ENCODE measurements at regions not wholly inside any gene's neighbourhood (a gene's known extent, or its start where the extent isn't known, plus 50 kb on each side); places are given as distances from the start of the nearest gene placed in this dataset.
"Not testable (repeated sequence)": the region's sequence is repeated elsewhere in the genome, so short reads cannot be mapped to it uniquely, and the experiment has no call there.

DNA sequence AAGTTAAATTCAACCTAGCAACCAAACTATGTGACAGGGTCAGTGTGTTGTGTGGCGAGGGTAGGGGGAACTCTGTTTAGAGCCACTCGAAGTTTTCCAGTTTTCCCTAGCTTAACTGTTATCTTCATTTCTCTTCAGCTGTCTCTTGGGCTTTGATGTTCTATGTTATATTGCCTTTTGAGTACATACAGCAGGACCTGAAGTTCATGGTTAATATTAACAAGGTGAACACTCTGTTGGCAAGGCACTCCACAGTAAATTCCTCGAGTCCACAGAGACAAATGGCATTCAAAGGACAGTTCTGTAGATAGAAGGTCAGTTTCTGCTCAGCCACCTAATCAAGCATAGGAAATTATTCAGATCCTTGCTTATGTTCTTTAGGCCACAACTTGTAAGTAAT, 147.9 kb upstream of the DPH6 start:
- ATAC-seq (ENCODE audit: low read depth) (no peak), DNase-seq (ENCODE audit: low spot score in 2 of 2) (no peak)
- Mint-ChIP-seq H3K27me3 (peaks cover 8% of the 10 kb centered on the region), H3K4me3 (no peak overlapping the region), H3K9me3 (no peaks in the 10 kb centered on the region), H3K4me1 (no peaks in the 10 kb centered on the region), H3K27ac (no peak overlapping the region), H3K36me3 (no peaks in the 10 kb centered on the region)

DNA sequence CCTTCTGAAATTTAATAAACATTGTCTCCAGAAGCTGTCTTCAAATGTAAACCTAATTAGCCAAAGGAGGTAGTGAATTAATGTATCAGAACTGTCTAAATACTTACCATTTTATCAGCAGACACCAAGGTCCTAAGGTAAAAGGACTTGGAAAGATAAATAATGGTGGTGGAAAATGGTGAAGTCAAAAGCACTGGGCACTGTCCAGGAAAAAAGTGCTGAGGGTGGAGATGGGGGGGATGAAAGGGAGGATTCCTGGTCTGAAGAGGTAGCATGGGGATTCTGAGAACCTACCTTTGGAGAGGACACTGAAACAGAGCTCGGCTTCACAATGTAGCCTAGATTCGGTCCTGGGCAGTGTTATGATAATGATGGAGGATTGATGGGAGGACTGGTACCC, 149.0 kb upstream of the DPH6 start:
- Mint-ChIP-seq H3K4me3 (no peak overlapping the region), H3K4me1 (no peaks in the 10 kb centered on the region), H3K36me3 (no peaks in the 10 kb centered on the region), H3K27me3 (peaks cover 6% of the 10 kb centered on the region), H3K9me3 (no peaks in the 10 kb centered on the region), H3K27ac (no peak overlapping the region)
- no peak for DNase-seq (ENCODE audit: low spot score in 2 of 2)
- no peak for ATAC-seq (ENCODE audit: low read depth)

DNA sequence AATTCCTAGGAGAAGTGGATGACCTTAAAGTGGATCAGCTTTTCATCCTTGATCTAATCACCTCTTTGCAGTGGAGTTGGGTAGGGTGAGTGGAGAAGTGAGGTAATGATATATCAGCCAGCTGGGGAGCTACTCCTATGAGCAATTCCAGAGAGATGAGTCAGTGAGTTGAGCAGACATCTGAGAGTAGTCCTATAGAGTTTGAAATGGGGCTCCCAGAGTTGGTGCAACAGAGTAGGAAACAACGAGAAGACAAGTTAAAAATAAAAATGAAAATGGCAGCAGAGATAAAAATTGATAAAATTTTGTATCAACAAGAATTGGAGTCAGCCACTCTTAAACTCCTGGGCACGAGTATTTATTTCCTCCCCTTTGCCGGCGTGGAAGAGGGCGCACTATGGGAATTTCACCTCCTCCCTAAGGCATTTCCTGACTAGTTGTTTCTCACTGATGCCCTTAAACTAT, 150.8 kb upstream of the DPH6 start:
- no peak for ATAC-seq (ENCODE audit: low read depth)
- no peak overlapping the region for H3K4me3 Mint-ChIP-seq

DNA sequence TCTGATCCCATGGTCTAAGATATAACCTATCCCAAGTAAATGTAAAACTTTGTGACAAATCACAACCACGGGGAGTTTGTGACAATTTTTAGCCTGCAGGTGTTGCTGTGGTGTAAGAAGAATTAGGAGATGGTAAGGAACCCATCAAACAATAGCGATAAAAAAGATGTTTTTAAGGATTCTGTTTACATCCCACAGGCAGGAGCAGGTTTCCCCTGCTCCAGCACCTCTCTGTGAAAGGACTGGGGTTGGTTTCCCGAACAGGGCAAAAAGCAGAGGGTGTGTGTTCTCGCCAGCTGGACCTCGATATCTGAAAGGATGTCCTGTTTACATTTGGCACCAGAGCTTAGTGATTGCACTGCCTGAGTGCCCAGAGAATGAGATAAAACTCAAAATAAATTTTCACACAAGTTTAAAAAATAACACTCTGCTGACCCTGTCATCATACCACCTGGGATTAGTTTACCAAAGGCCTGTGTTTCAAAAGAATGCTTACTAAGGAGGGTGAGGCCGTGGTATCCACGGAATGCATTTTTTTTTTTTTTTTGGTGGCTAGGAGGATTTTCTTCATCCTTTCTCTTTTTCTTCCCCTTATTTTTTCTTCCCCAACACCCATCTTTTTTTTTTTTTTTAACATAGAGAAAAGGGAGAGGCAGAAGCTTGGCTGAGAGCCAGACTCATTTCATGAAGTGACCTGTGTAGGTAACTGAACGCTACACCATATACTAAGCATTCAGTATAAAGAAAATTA, 151.8 kb upstream of the DPH6 start:
- no peaks in the 10 kb centered on the region for H3K4me1 Mint-ChIP-seq
- peaks cover 4% of the 10 kb centered on the region for H3K27me3 Mint-ChIP-seq

More for the DNA sequence above, 150.8 kb upstream of the DPH6 start:
- Mint-ChIP-seq H3K27ac (no peak overlapping the region), H3K4me1 (no peaks in the 10 kb centered on the region), H3K27me3 (peaks cover 4% of the 10 kb centered on the region), H3K36me3 (no peaks in the 10 kb centered on the region), H3K9me3 (no peaks in the 10 kb centered on the region)
- DNase-seq (ENCODE audit: low spot score in 2 of 2), result no peak

DNA sequence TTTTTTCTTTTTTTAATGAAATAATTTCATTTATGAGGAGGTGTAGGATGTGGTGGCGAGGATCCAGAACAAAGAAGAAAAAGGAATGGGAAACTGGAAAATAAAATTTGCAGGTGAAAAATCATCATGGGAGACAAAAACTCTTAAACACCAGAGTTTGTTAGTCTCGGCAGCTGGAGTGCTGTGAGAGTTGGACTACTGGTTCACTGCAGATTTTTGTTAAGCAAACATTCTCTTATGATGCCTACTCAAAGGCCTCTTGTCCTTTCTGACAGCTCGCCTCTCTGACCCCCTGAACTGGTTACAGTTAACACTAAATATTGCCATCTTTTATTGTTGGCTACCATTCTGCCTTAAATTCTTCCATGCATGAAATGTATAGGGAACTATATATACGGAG, 152.4 kb upstream of the DPH6 start:
- DNase-seq (ENCODE audit: low spot score in 2 of 2) (no peak), ATAC-seq (ENCODE audit: low read depth) (no peak)
- peaks cover 4% of the 10 kb centered on the region for H3K27me3 Mint-ChIP-seq
- no peak overlapping the region for H3K4me3 Mint-ChIP-seq
- H3K27ac Mint-ChIP-seq, result no peak overlapping the region
- H3K36me3 Mint-ChIP-seq, result no peaks in the 10 kb centered on the region
- no peaks in the 10 kb centered on the region for H3K4me1 Mint-ChIP-seq
- no peaks in the 10 kb centered on the region for H3K9me3 Mint-ChIP-seq

More for the DNA sequence above, 151.8 kb upstream of the DPH6 start:
- H3K4me3 Mint-ChIP-seq, result no peak overlapping the region
- DNase-seq (ENCODE audit: low spot score in 2 of 2), result no peak
- no peaks in the 10 kb centered on the region for H3K9me3 Mint-ChIP-seq
- H3K36me3 Mint-ChIP-seq, result no peaks in the 10 kb centered on the region
- no peak overlapping the region for H3K27ac Mint-ChIP-seq
- ATAC-seq (ENCODE audit: low read depth), result no peak

DNA sequence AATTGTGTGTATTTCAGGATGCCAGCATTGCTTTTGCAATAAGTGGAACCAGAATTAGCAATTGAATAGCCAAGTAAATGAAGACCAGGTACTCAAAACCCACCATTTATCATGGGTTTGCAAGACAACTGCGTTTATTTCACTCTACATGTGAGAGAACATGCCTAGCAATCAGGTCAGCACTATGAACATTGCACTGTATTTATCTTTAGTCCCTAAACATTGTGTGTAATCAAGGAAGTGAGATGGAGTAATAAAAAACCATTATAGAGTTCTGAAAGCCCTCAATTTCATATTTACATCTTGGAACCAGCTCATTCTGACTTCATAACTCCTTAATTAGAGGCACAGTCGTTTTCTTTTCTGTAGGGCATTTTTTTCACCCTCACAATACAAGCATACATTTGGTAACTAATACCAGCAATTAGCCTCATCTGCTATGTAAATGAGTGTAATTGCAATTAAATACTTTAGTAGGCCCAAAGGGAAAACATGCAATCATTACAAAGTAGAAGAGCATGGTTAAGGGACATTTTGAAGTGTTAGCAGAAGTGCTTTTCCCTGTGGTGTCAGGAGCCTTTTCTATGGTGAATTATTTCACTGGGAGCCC, 153.1 kb upstream of the DPH6 start:
- H3K4me3 Mint-ChIP-seq, result no peak overlapping the region
- H3K36me3 Mint-ChIP-seq, result no peaks in the 10 kb centered on the region
- no peak for ATAC-seq (ENCODE audit: low read depth)

DNA sequence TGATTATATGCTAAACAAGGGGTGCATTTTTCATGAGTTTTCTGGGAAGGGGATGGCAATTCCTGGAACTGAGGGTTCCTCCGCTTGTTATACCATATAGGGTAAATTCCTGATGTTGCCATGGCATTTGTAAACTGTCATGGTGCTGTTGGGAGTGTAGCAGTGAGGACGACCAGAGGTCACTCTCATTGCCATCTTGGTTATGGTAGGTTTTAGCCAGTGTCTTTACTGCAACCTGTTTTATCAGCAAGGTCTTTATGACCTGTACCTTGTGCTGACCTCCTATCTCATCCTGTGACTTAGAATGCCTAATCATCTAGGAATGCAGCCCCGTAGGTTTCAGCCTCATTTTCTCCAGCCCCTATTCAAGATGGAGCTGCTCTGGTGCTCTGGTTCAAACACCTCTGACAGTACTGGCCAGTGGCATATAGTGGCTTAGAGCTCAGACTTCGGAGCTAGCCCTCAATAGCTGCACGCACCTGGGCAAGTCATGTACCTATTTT, 154.2 kb upstream of the DPH6 start:
- H3K36me3 Mint-ChIP-seq; H3K27ac Mint-ChIP-seq; H3K27me3 Mint-ChIP-seq; H3K4me3 Mint-ChIP-seq; H3K4me1 Mint-ChIP-seq; H3K9me3 Mint-ChIP-seq; ATAC-seq (ENCODE audit: low read depth); DNase-seq (ENCODE audit: low spot score in 2 of 2): not testable (repeated sequence)

More for the DNA sequence above, 153.1 kb upstream of the DPH6 start:
- Mint-ChIP-seq H3K9me3 (no peaks in the 10 kb centered on the region), H3K27ac (no peak overlapping the region), H3K4me1 (no peaks in the 10 kb centered on the region), H3K27me3 (peaks cover 4% of the 10 kb centered on the region)
- DNase-seq (ENCODE audit: low spot score in 2 of 2), result no peak

DNA sequence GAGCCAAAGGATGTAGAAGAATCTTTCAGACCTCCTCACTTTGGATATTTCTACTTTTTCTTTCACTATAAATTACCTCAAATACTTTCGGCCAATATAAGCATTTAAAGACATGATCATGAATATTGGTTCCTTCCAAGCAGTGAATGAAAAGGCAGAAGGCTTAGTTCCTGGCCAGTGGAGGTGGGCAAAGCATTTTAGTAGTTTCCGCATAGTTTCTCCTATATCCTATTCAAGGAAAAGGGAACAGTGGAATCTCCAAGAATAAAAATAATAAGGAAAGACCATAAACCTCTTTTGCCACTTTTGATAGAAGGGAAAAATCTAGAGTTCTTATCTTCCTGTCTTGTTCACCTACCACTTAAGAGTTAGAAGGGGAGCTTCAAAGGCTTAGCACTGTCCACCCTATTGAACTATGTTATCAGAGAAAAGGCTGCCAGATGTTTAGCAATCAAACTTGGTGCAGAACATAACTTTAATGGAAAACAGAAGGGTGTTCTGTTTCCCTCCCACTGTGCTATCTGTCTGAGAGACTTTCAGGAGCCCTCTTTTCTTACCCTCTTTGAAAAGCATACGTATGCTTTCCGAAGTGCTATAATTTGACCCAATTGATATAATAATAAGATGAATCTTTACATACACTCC, 155.6 kb upstream of the DPH6 start:
- H3K4me3 Mint-ChIP-seq, result no peak overlapping the region
- ATAC-seq (ENCODE audit: low read depth) (no peak), DNase-seq (ENCODE audit: low spot score in 2 of 2) (no peak)
- H3K27me3 Mint-ChIP-seq, result no peaks in the 10 kb centered on the region
- no peaks in the 10 kb centered on the region for H3K9me3 Mint-ChIP-seq
- no peaks in the 10 kb centered on the region for H3K4me1 Mint-ChIP-seq
- H3K27ac Mint-ChIP-seq, result no peak overlapping the region
- H3K36me3 Mint-ChIP-seq, result no peaks in the 10 kb centered on the region

DNA sequence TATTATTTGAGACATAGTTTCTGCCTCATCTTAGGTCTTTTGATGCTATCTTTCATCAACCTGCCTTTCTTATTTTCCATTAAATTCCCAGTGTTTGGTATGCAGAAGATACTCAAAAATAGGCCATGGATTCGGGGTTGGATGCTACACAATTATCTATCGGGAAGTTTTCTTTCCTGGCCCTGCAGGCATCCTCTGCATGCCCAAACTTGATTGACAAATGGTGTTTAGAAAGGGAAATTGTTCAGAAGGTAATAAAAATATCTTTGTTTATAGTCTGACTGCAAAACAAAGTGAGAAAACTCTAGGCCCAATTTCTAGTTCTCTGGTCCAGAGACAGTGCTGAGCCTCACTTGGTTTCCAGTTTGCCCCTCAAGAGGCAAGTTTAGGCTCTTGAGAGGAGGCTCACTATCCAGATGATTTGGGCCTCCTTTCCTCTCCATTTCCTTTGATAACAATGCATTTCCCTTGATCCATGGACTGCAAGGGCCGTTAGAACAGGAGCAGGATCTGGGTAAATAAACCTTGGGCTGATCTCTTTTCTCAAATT, 157.1 kb upstream of the DPH6 start:
- H3K9me3 Mint-ChIP-seq, result no peaks in the 10 kb centered on the region
- H3K27ac Mint-ChIP-seq, result no peak overlapping the region
- no peak overlapping the region for H3K4me3 Mint-ChIP-seq
- DNase-seq (ENCODE audit: low spot score in 2 of 2), result no peak
- no peaks in the 10 kb centered on the region for H3K4me1 Mint-ChIP-seq
- ATAC-seq (ENCODE audit: low read depth), result no peak
- H3K36me3 Mint-ChIP-seq, result no peaks in the 10 kb centered on the region
- no peaks in the 10 kb centered on the region for H3K27me3 Mint-ChIP-seq

DNA sequence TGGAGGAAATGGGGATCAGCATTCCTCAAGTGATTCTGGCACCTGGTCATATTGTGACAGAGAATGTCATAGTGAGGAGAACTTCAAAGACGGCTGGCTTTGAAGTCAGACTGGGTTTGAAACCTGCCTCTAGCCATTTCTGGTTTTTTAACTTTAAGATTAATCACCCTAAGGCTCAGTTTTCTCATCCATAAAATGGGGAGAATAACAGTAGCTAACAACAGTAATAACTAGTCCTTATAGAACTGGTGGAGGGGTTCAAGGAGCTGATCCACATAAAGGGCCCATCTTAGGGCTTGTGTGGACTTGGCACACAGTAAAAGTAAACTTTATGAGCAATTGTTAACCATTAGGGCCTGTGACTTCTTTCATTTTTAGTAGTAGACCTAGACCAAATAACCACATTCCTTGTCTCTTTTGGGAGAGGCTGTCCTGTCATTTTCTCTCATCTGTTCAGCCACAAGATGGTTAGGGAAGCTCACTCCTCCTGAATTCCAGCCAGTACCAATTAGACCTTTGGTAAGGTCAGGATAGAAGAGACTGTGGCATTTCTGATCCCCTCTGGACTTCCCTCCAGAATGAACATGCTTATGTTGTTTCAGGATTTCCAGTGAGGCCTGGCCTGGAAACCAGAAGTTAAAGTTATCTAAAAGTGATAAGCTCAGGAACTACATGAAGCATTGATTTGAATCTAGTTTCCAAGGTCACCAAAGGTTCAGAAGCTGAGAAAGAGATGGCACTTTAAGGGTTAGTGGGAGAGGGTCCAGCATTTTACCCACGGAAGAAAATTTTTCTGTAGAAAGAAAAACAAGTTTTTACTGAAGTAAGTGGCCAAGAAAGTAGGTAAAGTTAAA, 159.3 kb upstream of the DPH6 start:
- no peak for DNase-seq (ENCODE audit: low spot score in 2 of 2)
- no peaks in the 10 kb centered on the region for H3K27me3 Mint-ChIP-seq
- no peaks in the 10 kb centered on the region for H3K9me3 Mint-ChIP-seq
- no peak overlapping the region for H3K4me3 Mint-ChIP-seq
- H3K4me1 Mint-ChIP-seq, result no peaks in the 10 kb centered on the region
- H3K27ac Mint-ChIP-seq, result no peak overlapping the region
- no peaks in the 10 kb centered on the region for H3K36me3 Mint-ChIP-seq
- ATAC-seq (ENCODE audit: low read depth), result no peak

DNA sequence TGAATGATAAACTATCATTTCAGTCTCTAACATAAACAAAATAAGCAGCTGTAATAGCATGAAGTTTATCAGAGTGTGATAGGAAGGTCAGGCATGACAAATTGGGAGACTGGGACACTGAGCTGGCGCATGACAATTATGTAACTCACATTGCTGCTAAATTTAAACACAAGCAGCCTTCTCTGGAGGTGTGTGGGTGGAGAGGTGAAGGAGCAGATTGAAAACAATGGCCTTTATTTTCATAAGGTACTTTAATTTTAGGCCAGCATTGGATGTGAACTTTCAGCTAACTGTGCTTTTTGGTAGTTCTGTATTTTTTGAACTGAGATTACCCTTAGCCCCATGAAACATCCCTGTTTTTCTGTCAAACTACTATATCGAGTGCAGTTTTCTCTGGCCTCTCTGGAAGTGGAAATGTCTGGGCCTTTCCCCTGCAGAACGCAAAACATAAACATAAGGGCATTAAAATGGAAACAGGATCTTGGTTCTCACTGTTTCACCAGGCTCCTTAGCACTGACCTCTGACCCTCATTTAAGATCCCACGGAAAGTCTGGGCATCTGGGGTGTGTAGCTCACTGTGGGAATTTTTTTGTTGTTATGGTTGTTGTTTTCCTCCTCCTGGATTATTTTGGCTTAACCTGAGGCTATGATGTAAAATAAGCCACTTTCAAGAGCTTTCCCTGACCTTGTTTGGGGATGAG, 160.1 kb upstream of the DPH6 start:
- Mint-ChIP-seq H3K27me3 (no peaks in the 10 kb centered on the region), H3K4me3 (no peak overlapping the region), H3K9me3 (no peaks in the 10 kb centered on the region), H3K27ac (no peak overlapping the region), H3K36me3 (no peaks in the 10 kb centered on the region), H3K4me1 (no peaks in the 10 kb centered on the region)
- DNase-seq (ENCODE audit: low spot score in 2 of 2), result no peak
- no peak for ATAC-seq (ENCODE audit: low read depth)

DNA sequence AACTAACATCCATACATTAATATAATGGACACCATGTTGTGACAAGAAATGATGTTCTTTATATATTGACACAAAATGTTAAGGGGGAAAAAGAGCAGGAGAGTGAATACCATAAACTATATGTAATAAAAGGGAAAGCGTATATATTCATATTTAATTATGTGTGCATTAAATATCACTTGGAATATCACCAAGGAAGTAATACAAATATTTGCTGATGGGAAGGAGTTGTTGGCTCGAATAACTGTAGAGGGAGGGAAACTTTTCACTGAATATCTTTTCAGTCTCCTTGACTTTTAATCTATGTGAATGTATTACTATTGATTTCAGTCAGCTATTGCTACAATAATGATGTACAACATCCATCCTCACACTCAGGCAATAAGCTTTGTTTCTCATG, 167.0 kb upstream of the DPH6 start:
- ATAC-seq (ENCODE audit: low read depth), result no peak
- Mint-ChIP-seq H3K27me3 (peaks cover 1% of the 10 kb centered on the region), H3K27ac (no peak overlapping the region), H3K9me3 (no peaks in the 10 kb centered on the region), H3K4me3 (no peak overlapping the region), H3K4me1 (no peaks in the 10 kb centered on the region), H3K36me3 (no peaks in the 10 kb centered on the region)
- DNase-seq (ENCODE audit: low spot score in 2 of 2), result no peak

DNA sequence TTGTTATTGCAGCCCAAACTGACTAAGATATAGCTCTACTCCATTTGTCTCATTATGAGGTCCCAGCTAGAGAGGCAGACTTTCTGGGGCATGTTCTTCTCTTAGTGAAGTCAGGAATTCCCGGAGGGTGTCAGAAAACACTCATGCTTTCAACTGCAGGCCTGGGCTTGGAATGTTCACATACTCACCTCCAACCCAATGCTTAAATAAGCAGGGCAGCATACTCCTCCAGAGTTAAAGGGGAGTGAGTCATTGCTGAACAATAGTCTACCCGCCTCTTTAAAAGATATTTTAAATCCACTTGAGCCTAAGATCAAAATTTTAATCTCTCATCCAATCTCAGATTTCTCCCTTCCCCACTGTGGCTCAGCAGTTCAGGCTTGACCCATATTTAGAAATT, 167.8 kb upstream of the DPH6 start:
- Mint-ChIP-seq H3K9me3 (no peaks in the 10 kb centered on the region), H3K4me1 (no peaks in the 10 kb centered on the region), H3K27me3 (peaks cover 1% of the 10 kb centered on the region), H3K27ac (no peak overlapping the region), H3K36me3 (no peaks in the 10 kb centered on the region), H3K4me3 (no peak overlapping the region)
- DNase-seq (ENCODE audit: low spot score in 2 of 2) (no peak), ATAC-seq (ENCODE audit: low read depth) (no peak)
